ENCODE measurements at regions not wholly inside any gene's neighbourhood (a gene's known extent, or its start where the extent isn't known, plus 50 kb on each side); places are given as distances from the start of the nearest gene placed in this dataset.
"Not testable (repeated sequence)": the region's sequence is repeated elsewhere in the genome, so short reads cannot be mapped to it uniquely, and the experiment has no call there.

GRCh38 chr10:108545921-108546320 is 1377.4 kb downstream of the XPNPEP1 start:
- no peaks in the 10 kb centered on the region for H3K27me3 ChIP-seq
- H3K27ac ChIP-seq: no peak overlapping the region
- 83% methylated on average over 1 of the region's 1 CpG for WGBS (ENCODE audit: low lambda C conversion rate, missing lambda C conversion rate)
- H3K4me2 ChIP-seq: no peak overlapping the region
- no peaks in the 10 kb centered on the region for H3K79me2 ChIP-seq
- no peak for TF ChIP-seq EZH2 (IDR thresholded peaks at IDR 0.05; ENCODE audit: borderline replicate concordance)
- TF ChIP-seq CTCF (IDR thresholded peaks at IDR 0.05; ENCODE audit: poor library complexity): no peak
- no peak for TF ChIP-seq EZH2phosphoT487 (IDR thresholded peaks at IDR 0.05; ENCODE audit: low read depth, severe bottlenecking, unreplicated experiment)
- no peaks in the 10 kb centered on the region for H3K9me3 ChIP-seq (ENCODE audit: low read depth)
- H3K4me1 ChIP-seq (ENCODE audit: insufficient read depth): no peaks in the 10 kb centered on the region
- no peak for DNase-seq (ENCODE audit: low spot score)
- no peak overlapping the region for H3K4me3 ChIP-seq
- no peak overlapping the region for H2AFZ ChIP-seq
- H3K9me2 ChIP-seq (replicated peaks; ENCODE audit: insufficient read depth): no peaks in the 10 kb centered on the region
- no peaks in the 10 kb centered on the region for H4K20me1 ChIP-seq (ENCODE audit: insufficient read depth, poor library complexity, severe bottlenecking)
- no peaks in the 10 kb centered on the region for H3K36me3 ChIP-seq (replicated peaks; ENCODE audit: insufficient read depth, low read depth)

DNA sequence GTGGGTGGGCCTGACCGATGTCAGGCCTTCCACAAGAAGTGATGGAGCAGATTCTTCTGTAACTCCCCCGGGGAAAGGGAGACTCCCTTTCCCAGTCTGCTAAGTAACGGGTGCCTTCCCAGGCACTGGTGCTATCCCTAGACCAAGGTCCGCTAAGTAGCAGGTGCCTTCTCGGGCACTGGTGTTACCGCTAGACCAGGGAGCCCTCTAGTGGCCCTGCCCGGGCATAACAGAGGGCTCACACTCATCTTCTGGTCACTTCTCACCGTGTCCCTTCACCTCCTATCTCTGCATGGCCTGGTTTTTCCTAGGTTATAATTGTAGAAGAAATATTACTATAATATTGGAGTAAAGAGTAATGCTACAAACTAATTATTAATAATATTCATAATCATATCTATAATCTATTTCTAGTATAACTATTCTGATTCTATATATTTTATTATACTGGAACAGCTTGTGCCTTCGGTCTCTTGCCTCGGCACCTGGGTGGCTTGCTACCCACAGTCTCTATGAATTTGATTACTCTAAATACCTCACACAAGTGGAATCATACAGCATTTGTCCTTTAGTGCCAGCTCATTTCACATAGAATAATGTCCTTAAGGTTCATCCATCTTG is 1378.7 kb downstream of the XPNPEP1 start:
- no peaks in the 10 kb centered on the region for H3K9me3 ChIP-seq (ENCODE audit: low read depth)
- no peaks in the 10 kb centered on the region for H3K36me3 ChIP-seq (replicated peaks; ENCODE audit: insufficient read depth, low read depth)
- H2AFZ ChIP-seq: no peak overlapping the region
- WGBS (ENCODE audit: low lambda C conversion rate, missing lambda C conversion rate): 30% methylated on average over 10 of the region's 10 CpGs
- no peak overlapping the region for H3K4me3 ChIP-seq
- TF ChIP-seq EZH2 (IDR thresholded peaks at IDR 0.05; ENCODE audit: borderline replicate concordance) (no peak), CTCF (IDR thresholded peaks at IDR 0.05; ENCODE audit: poor library complexity) (peak; percentile 81)
- H3K79me2 ChIP-seq: no peaks in the 10 kb centered on the region
- no peaks in the 10 kb centered on the region for H3K27me3 ChIP-seq
- H3K4me1 ChIP-seq (ENCODE audit: insufficient read depth): no peaks in the 10 kb centered on the region
- no peaks in the 10 kb centered on the region for H3K9me2 ChIP-seq (replicated peaks; ENCODE audit: insufficient read depth)
- no peak overlapping the region for H3K4me2 ChIP-seq
- peak; percentile 88 for DNase-seq (ENCODE audit: low spot score)
- H4K20me1 ChIP-seq (ENCODE audit: insufficient read depth, poor library complexity, severe bottlenecking): no peaks in the 10 kb centered on the region
- no peak overlapping the region for H3K27ac ChIP-seq

DNA sequence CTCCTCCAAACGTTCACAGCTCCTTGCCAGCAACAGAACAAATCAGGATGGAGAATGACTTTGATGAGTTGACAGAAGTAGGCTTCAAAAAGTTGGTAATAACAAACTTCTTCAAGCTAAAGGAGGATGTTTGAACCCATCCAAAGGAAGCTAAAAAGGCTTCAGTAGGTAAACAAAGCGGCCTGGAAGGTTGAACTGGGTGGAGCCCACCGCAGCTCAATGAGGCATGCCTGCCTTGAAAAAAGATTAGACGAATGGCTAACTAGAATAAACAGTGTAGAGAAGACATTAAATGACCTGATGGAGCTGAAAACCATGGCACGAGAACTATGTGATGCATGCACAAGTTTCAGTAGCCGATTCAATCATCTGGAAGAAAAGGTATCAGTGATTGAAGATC is 1369.0 kb upstream of the SORCS1 start:
- not testable (repeated sequence) for H3K9me2 ChIP-seq (replicated peaks; ENCODE audit: insufficient read depth); H3K4me3 ChIP-seq; DNase-seq (ENCODE audit: low spot score); H3K9me3 ChIP-seq (ENCODE audit: low read depth); H3K36me3 ChIP-seq (replicated peaks; ENCODE audit: insufficient read depth, low read depth); H4K20me1 ChIP-seq (ENCODE audit: insufficient read depth, poor library complexity, severe bottlenecking); H3K79me2 ChIP-seq; H3K4me1 ChIP-seq (ENCODE audit: insufficient read depth); H3K4me2 ChIP-seq; H2AFZ ChIP-seq; H3K27me3 ChIP-seq; H3K27ac ChIP-seq
- 76% methylated on average over 6 of the region's 6 CpGs for WGBS (ENCODE audit: low lambda C conversion rate, missing lambda C conversion rate)

- no peak for DNase-seq (ENCODE audit: low spot score)
- no peaks in the 10 kb centered on the region for H3K79me2 ChIP-seq
- no peaks in the 10 kb centered on the region for H3K36me3 ChIP-seq (replicated peaks; ENCODE audit: insufficient read depth, low read depth)
- TF ChIP-seq EZH2 (IDR thresholded peaks at IDR 0.05; ENCODE audit: borderline replicate concordance): no peak
- no peak for TF ChIP-seq CTCF (IDR thresholded peaks at IDR 0.05; ENCODE audit: poor library complexity)
- TF ChIP-seq EZH2phosphoT487 (IDR thresholded peaks at IDR 0.05; ENCODE audit: low read depth, severe bottlenecking, unreplicated experiment): no peak
- no peak overlapping the region for H2AFZ ChIP-seq
- peaks cover 8% of the 10 kb centered on the region for H3K4me1 ChIP-seq (ENCODE audit: insufficient read depth)
- H3K27me3 ChIP-seq: no peaks in the 10 kb centered on the region
- H3K9me3 ChIP-seq (ENCODE audit: low read depth): no peaks in the 10 kb centered on the region
- no peaks in the 10 kb centered on the region for H3K9me2 ChIP-seq (replicated peaks; ENCODE audit: insufficient read depth)
- no peak overlapping the region for H3K4me2 ChIP-seq
- H4K20me1 ChIP-seq (ENCODE audit: insufficient read depth, poor library complexity, severe bottlenecking): no peaks in the 10 kb centered on the region
- WGBS (ENCODE audit: low lambda C conversion rate, missing lambda C conversion rate): 62% methylated on average over 4 of the region's 4 CpGs
- H3K4me3 ChIP-seq: no peak overlapping the region
- H3K27ac ChIP-seq: no peak overlapping the region
Observed at GRCh38 chr10:108523016-108523800, 1358.7 kb upstream of the SORCS1 start.
